ENCODE measurements at regions not wholly inside any gene's neighbourhood (a gene's known extent, or its start where the extent isn't known, plus 50 kb on each side); places are given as distances from the start of the nearest gene placed in this dataset.

DNA sequence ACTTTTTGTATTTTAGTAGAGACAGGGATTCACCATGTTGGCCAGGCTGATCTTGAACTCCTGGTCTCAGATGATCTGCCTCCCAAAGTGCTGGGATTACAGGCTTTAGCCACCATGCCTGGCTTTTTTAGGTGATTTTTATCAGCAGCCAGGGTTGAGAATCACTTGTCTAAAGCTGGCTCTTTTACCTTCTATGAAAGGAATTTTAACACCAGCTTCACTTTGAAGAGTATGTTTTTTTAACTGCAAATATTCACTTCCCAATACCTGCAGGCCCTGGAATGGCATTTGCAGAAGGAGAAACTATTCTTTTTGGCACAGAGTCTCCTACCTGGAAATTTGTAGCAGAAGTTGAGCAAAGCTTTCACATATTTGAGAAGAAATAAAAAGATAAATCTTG lies 63.6 kb upstream of the NAA20 start:
- H2AFZ ChIP-seq (ENCODE audit: low read length) = no peak overlapping the region
- H3K79me2 ChIP-seq (ENCODE audit: insufficient read depth, low read depth, low read length) = no peaks in the 10 kb centered on the region
- no peaks in the 10 kb centered on the region for H3K9me3 ChIP-seq (ENCODE audit: low read length)
- ChIA-PET POLR2A (interaction anchor here (0.8 kb wide), 1 partner anchor 9 kb away, joined by 4 read pairs; no protein-coding TSS in a partner anchor), CTCF (ENCODE audit: unreplicated experiment) (no interaction called here)
- BruUV-seq (replicated peaks) = no TSS peak
- intact Hi-C loops (cut with micrococcal nuclease; ENCODE audit: unreplicated experiment) = no loop called here
- no peaks in the 10 kb centered on the region for H4K20me1 ChIP-seq (ENCODE audit: insufficient read depth, low read length)
- TF ChIP-seq, protein P1, sequence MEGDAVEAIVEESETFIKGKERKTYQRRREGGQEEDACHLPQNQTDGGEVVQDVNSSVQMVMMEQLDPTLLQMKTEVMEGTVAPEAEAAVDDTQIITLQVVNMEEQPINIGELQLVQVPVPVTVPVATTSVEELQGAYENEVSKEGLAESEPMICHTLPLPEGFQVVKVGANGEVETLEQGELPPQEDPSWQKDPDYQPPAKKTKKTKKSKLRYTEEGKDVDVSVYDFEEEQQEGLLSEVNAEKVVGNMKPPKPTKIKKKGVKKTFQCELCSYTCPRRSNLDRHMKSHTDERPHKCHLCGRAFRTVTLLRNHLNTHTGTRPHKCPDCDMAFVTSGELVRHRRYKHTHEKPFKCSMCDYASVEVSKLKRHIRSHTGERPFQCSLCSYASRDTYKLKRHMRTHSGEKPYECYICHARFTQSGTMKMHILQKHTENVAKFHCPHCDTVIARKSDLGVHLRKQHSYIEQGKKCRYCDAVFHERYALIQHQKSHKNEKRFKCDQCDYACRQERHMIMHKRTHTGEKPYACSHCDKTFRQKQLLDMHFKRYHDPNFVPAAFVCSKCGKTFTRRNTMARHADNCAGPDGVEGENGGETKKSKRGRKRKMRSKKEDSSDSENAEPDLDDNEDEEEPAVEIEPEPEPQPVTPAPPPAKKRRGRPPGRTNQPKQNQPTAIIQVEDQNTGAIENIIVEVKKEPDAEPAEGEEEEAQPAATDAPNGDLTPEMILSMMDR (conservative IDR thresholded peaks at IDR 0.05; ENCODE audit: low read length) = no peak
- H3K9me2 ChIP-seq (ENCODE audit: insufficient read depth, low read length) = no peaks in the 10 kb centered on the region
- H3K36me3 ChIP-seq (ENCODE audit: insufficient read depth, low read length) = no peaks in the 10 kb centered on the region
- no peak overlapping the region for H3K4me2 ChIP-seq (ENCODE audit: low read length)
- no peak for DNase-seq (ENCODE audit: low spot score)
- H3K4me1 ChIP-seq (ENCODE audit: insufficient read depth, low read length, poor library complexity, severe bottlenecking) = no peaks in the 10 kb centered on the region
- H3K27ac ChIP-seq (ENCODE audit: low read depth, low read length, poor library complexity, severe bottlenecking) = no peak overlapping the region
- no peak overlapping the region for H3K4me3 ChIP-seq (ENCODE audit: low read depth, low read length, poor library complexity, severe bottlenecking)

DNA sequence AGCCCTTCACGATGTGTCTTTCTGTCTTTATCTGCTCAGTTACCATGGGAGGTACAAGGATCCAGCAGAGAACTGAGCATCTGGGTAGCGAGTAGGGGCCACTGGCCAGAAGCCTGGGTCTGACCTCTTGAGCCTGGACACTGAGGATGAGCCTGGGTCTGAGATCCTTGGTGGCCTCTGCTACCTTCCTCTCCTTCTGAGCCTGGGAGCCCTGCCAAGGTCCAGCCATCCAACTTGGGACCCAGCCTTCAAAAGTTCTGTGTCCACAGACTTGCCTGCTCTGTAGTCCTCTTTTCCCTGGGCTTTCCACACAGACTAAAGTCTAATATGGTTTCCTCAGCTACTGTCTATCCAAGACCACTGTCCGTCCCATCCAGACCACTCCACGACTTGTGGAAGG lies 60.2 kb upstream of the NAA20 start:
- TF ChIP-seq, protein P1 (conservative IDR thresholded peaks at IDR 0.05; ENCODE audit: low read length) = no peak
- TF ChIP-seq EZH2phosphoT487 (IDR thresholded peaks at IDR 0.05; ENCODE audit: borderline replicate concordance, low read depth, low read length) = no peak

DNA sequence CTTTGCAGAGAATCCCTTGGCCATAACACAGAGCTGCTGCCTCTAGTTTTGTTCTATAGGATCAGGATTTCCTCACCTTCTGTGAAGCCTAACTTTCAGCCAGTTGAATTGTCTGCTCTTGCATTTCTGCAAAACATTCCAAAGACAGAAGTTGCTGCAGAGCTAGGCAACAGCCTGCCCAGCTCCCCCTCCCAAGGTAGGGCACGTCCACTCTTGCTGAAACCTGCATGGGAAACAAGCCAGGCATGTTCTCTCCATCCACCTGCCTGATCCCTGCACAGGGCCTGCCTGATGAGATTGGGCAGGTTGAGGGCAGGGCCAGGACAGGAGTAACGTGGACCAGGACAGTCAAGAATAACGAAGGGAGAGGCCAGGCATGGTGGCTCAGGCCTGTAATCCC lies 58.9 kb upstream of the NAA20 start:
- Histone ChIP-seq H3K4me2 (ENCODE audit: low read length) (no peak overlapping the region), H3K4me1 (ENCODE audit: insufficient read depth, low read length, poor library complexity, severe bottlenecking) (no peaks in the 10 kb centered on the region), H3K79me2 (ENCODE audit: insufficient read depth, low read depth, low read length) (no peaks in the 10 kb centered on the region), H2AFZ (ENCODE audit: low read length) (no peak overlapping the region), H3K9me3 (ENCODE audit: low read length) (no peaks in the 10 kb centered on the region), H3K27ac (ENCODE audit: low read depth, low read length, poor library complexity, severe bottlenecking) (no peak overlapping the region), H3K4me3 (ENCODE audit: low read depth, low read length, poor library complexity, severe bottlenecking) (no peak overlapping the region), H3K9me2 (ENCODE audit: insufficient read depth, low read length) (no peaks in the 10 kb centered on the region), H3K36me3 (ENCODE audit: insufficient read depth, low read length) (no peaks in the 10 kb centered on the region), H4K20me1 (ENCODE audit: insufficient read depth, low read length) (no peaks in the 10 kb centered on the region)
- no peak for DNase-seq (ENCODE audit: low spot score)
- intact Hi-C loops (cut with micrococcal nuclease; ENCODE audit: unreplicated experiment) = no loop called here
- TF ChIP-seq EZH2phosphoT487 (IDR thresholded peaks at IDR 0.05; ENCODE audit: borderline replicate concordance, low read depth, low read length) = no peak
- TF ChIP-seq, protein P1 (conservative IDR thresholded peaks at IDR 0.05; ENCODE audit: low read length) = no peak
- ChIA-PET CTCF (ENCODE audit: unreplicated experiment) (no interaction called here), POLR2A (interaction anchor here (1.3 kb wide), 1 partner anchor 21 kb away, joined by 3 read pairs; no protein-coding TSS in a partner anchor)
- no TSS peak for BruUV-seq (replicated peaks)

More for the DNA sequence above, 60.2 kb upstream of the NAA20 start:
- Histone ChIP-seq H3K27ac (ENCODE audit: low read depth, low read length, poor library complexity, severe bottlenecking) (no peak overlapping the region), H3K4me2 (ENCODE audit: low read length) (no peak overlapping the region), H3K9me3 (ENCODE audit: low read length) (no peaks in the 10 kb centered on the region), H3K9me2 (ENCODE audit: insufficient read depth, low read length) (no peaks in the 10 kb centered on the region), H4K20me1 (ENCODE audit: insufficient read depth, low read length) (no peaks in the 10 kb centered on the region), H3K4me1 (ENCODE audit: insufficient read depth, low read length, poor library complexity, severe bottlenecking) (no peaks in the 10 kb centered on the region), H3K4me3 (ENCODE audit: low read depth, low read length, poor library complexity, severe bottlenecking) (no peak overlapping the region), H3K79me2 (ENCODE audit: insufficient read depth, low read depth, low read length) (no peaks in the 10 kb centered on the region), H2AFZ (ENCODE audit: low read length) (no peak overlapping the region), H3K36me3 (ENCODE audit: insufficient read depth, low read length) (no peaks in the 10 kb centered on the region)
- no peak for DNase-seq (ENCODE audit: low spot score)
- ChIA-PET CTCF (ENCODE audit: unreplicated experiment) (no interaction called here), POLR2A (interaction anchor here (0.6 kb wide), 1 partner anchor 161 kb away, joined by 5 read pairs; no protein-coding TSS in a partner anchor)
- intact Hi-C loops (cut with micrococcal nuclease; ENCODE audit: unreplicated experiment) = no loop called here
- BruUV-seq (replicated peaks) = no TSS peak
